ENCODE measurements at regions not wholly inside any gene's neighbourhood (a gene's known extent, or its start where the extent isn't known, plus 50 kb on each side); places are given as distances from the start of the nearest gene placed in this dataset.
"Not testable (repeated sequence)": the region's sequence is repeated elsewhere in the genome, so short reads cannot be mapped to it uniquely, and the experiment has no call there.

DNA sequence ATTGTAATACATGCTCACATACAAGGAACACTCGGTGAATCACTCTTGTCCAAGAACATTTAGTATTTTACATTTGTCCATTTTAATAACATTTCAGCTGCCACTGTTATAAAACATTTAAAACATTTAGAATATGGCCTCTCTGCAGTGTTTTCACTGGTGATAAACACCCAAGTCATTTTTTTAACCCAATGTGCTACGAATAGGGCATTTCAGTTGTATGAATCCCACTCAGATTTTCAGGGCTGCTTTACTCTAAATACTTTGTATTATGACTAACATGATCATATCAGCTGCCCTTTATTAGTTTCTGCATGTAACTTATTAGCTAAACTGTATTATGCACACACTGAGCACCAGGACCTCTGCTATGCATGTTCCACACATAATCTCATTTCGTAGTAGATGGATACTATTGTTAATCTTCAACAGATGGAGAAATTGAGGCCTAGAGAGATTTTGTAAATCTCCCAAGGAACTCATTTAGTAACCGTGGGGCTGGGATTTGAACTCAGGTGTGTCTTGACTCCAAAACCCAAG lies 148.6 kb upstream of the CDIN1 start:
- DNase-seq = no peak

DNA sequence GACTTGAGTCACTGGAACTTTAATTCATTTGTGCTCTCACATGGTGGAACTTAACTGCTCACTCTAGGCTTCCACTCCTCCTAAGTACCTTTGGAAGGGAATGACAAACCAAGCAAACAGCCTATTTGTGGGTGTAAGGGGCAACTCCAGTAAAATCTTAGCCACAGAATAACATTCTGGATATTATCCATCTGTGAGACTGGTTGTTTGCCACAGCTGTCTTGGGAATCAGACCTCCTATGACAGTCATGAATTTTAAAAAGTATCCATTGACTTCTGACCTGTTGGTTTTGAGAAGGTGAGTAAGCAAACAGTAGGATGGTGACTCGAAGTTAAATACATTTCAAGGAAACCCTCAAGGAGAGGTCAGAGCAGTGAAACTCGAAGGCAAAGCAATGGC lies 147.3 kb upstream of the CDIN1 start:
- no peak for DNase-seq

DNA sequence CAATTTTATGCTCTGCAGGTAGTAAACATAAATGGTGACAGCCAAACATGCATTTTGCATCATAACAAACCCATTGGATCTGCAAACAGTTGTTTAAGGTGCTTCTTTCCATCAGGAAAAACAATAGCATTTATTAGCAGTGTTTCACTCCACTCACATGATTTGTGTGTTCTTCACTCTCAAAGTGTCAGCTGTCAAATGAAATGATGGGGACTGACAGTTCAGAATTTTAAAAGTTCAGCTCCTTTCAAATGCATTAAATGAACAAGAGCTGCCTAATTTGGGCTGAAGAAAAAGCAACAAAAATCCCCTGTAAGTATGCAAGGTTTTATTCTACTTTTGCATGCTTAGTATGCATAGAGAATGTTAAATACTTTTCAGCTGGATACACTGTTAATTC lies 145.2 kb upstream of the CDIN1 start:
- DNase-seq = no peak

DNA sequence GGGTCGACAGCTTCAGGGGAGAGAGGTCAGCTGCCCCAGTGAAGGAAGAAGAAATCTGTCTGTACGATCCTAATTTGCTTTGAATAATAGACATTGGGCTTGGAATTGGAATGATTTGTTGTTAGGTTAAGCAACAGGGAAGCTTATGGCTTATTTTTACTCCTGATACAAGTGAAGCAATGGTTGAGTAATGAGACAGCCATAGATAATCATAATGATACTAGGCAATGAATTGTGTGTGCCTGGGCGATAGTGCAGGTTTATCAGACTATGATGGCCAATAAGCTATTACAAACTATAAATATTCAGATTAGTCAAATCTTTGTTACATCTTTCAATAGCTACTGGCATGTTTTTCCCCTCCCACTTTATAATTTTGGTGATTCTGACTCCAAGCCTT lies 140.9 kb upstream of the CDIN1 start:
- no peak for DNase-seq

DNA sequence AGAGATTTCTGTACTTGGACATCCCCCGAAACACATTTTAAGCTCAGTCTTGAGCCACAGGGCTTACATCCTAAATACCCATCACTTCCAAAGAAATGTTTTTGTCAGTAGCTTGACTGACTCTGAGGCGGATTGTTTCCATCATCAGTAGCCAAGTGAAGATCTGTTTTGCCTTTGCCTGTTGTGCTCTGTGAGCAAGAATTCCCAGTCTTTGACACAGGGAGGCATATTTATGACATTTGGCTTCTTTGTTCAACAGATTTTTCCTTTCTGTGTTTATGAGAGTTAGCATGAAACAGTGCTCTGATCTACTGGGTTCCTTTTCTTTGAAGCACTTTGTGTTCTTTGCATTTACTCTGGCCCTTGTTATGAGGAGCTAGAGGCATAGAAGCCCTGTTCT lies 132.1 kb upstream of the CDIN1 start:
- DNase-seq = no peak

DNA sequence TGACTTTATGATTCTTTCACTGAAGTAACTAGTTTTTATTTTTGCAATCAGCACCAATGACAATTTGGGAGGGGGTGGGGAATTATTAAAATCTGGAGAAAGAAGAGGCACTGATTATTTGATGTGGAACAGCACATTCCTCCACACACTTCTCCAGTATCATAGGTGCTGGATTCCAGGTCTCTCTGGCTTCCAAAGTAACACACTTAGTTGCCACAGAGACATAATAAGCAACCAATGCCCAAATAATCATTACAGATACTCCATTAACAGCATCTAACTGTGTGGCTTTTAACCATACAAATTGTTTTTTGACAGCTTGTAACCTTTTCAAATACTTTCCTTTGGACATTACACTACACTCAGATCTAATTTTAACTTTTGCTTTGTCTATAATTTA lies 131.0 kb upstream of the CDIN1 start:
- no peak for DNase-seq

DNA sequence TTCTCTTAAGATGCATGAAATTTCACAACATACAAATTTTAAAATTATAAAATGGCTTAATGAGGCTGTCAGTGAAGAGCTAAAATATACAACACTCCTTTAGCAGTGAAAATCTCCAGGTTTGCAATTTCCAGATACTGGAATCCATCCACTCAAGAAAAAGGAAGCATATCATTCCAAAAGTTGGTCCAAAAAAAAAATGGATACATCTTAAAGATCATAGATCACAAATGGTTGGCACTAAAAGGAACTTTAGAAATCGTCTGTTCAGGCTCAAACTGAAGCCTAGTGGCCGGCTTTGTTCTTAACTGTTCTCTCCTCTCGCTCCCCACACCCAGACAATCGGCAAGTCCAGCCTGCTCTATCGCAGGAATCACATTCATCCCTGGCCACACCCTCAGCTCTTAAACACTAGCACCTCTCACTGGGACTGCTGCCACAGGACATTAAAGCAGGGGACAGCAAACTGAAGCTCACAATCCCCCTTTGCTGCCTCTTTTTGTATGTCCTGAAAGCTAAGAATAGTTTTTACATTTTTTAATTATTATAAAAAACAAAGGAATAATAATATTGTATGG lies 130.3 kb upstream of the CDIN1 start:
- no peak for DNase-seq

DNA sequence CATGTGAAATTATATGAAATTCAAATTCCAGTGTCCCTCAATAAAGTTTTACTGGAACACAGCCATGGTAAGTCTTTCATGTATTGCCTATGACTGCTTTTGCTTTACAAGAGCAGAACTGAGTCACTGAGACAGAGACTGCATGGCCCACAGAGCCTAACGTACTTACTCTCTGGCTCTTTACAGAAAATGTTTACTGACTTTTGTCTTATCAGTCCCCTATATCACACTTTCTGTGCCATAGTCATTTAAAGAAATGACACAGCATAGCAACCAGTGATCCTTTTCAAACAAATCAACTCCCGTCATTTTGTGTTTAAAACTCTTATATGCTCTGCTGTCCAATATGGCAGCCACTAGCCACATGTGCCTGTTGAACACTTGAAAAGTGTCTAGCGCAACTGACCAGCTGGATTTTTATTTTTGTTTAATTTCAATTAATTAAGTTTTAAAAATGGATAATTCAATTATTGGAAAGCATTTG lies 129.7 kb upstream of the CDIN1 start:
- no peak for DNase-seq

DNA sequence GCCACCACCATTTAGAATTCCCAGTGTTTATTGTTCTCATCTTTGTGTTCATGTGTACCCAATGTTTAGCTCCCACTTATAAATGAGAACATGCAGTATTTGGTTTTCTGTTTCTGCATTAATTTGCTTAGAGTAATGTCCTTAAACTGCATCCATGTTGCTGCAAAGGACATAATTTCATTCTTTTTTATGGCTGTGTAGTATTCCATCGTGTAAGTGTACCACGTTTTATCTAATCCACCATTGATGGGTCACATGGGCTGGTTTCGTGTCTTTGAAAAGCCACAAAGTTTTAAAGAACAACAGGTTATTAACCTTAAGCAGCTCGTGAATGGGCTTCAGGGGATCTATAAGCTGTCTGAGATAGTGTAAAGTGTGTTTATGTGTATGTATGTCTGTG lies 125.2 kb upstream of the CDIN1 start:
- DNase-seq = not testable (repeated sequence)

DNA sequence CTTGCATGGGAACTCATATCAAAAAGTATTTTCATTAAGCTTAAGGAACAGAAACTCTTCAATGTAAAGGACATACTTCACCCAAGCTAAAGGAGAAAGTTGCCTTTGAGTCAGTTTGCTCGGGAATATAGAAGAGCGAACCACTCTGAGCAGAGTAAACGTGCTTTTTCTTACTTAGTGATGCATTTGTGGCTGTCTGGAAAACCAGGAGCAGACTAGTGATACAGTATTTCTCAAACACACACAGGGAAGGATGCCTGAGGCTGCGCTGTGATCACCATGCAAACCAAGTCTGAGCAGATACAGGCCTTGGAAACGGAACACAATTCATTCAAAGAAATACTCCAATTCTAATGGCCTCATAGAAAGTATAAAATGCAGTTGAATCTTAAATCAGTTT lies 121.0 kb upstream of the CDIN1 start:
- DNase-seq = no peak

DNA sequence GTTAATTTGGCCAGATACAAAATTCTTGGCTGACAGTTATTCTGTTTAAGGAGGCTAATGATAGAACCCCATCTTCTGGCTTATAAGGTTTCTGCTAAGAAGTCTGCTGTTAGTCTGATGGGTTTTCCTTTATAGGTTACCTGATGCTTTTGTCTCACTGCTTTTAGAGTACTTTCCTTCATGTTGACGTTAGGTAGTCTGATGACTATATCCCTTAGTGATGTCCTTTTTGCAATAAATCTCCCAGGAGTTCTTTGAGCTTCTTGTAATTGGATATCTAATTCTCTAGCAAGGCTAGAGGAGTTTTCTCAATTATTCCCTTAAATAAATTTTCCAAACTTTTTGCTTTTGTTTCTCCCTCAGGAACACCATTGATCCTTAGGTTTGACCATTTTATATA lies 114.1 kb upstream of the CDIN1 start:
- DNase-seq = no peak

DNA sequence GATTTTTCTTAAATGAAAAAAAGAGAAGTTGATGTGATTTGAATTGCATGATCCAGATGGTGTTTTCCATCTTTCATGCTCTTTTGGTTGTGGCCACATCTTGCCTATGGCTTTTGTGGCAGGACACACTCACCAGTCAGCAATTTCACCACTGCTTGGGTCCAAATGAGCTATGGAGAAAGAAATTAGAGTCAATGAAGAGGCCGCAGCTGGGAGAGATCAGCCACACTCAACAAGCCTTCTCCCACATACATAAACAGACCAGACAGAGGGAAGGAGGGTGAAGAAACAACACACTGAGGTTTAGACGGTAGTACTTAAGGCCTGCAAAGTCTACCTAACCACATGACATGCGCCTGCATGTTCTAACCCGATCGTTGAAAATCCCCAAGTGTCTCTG lies 110.7 kb upstream of the CDIN1 start:
- DNase-seq = no peak

DNA sequence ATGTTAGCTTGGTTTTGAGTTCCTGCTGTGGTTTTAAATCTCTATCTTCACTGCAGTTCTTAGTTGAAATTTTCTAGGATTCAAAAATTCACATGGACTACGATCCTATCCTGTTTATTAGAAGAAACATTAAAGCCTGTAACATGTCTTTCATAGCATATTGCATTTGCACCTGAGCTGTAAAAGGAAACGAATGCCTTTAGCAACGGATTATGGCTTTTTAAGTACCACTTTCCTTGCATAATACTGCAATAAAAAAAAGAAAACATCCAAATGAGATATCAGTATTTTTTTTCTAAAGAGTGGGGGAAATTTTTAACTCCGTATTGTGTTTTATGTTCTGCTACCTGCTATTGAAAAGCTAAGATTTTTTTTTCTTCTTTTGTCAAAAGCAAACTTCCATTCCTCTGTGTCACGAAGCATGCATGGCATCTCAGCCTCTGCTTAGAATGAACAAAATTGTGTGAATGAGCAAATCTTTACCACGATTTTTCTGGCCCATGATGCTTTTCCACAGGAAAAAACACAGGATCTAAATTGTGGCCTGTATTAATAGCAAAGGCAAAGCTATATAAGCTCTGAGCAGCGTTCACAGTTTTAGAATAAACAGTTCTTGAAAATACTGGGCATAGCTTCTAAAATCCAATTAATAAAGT lies 110.0 kb upstream of the CDIN1 start:
- DNase-seq = no peak

DNA sequence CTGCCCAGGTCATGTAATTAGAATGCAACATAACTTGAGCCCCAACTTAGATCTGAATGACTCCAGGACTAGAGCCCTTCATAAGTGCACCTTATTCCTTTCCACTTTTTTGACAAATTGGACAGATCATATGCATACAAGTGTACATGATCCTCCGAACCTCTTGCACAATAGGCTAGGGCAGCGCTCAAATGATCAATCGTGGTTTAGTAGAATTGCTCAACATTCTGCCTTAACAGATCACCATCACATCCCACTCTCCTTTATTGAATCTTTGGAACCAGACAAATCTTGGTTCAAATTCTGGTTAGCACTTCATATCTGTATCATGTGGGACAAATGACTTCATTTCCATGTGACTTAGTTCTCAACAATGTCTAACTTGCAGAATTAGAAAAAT lies 106.8 kb upstream of the CDIN1 start:
- no peak for DNase-seq

DNA sequence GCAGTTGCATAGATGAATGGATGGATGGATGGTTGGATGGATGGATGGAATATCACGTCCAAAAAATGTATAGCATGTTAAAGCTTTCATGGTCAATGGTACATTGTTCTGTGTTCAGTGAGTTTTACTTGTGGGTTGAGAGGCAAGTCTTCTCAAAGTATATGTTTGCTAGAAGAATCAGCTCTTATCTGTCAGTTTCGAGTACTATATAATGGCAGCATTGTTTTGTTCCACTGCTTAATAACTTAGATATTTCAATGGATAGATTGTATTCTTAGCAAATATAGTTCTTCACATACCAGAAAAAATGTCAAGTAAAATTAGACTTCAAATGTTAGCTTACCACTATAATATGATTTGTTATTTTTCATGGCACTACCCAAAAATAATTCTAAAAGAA lies 100.9 kb upstream of the CDIN1 start:
- no peak for DNase-seq

DNA sequence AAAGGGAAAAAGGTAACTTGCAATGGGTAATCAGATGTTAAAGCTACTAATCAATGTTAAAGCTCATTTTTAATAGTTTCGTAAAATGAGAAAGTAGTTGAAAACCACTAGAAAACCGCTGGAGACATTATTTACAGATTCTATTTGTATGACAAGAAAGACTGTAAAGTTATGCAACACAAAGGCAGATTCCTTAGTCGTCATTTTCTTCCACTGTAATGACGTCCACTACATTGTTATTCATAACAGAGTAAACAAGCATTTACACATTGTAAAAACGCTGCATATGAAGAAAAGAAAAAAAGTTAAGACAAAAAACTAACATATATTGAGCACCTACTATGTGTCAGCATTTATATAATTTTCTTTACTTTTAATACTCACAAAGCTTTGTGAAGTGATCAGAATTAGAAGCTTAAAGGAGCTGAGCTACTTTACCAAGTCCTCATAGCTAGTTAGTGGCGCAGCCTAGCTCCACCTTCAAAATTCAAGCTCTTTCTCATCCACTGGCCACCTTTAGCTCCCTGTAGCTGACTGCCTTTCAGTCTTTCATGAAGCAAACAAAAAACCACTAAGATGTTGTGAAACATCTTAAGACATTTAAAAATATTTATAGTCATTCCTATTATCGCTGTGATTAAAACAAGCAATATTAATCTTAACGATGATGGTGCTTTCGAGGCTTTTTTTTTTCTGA lies 100.1 kb upstream of the CDIN1 start:
- DNase-seq = no peak

DNA sequence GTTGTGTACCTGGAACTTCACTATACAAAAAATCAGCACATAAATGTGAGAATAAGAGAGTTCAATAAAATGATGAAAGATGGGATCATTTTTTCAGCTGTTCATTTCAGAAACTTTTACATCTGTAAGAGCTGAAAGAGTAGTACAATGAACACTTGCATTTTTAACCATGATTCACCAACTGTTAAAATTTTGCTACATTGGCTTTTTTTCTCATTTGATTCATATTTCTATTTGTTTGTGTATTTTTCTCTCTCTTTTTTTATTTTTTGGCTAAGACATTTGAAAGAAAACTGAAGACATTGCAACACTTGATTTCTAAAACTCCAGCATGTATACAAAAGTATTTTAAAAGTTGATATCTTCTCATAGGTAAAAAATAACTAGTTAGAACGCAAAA lies 98.3 kb upstream of the CDIN1 start:
- DNase-seq = no peak

DNA sequence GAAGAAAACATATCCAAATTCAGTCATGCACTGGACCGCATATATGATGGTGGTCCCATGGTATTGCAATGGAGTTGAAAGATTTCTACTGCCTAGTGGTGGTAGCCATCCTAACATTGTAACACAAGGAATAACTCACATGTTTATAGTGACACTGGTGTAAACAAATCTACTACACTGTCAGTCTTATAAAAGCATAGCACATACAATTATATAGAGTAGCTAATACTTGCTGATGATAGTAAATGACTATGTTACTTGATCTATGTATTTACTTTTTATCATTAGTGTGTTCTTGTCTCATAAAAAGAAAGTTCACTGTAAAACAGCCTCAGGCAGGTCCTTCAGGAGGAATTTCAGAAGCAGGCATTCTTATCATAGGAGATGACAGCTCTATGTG lies 96.0 kb upstream of the CDIN1 start:
- no peak for DNase-seq

DNA sequence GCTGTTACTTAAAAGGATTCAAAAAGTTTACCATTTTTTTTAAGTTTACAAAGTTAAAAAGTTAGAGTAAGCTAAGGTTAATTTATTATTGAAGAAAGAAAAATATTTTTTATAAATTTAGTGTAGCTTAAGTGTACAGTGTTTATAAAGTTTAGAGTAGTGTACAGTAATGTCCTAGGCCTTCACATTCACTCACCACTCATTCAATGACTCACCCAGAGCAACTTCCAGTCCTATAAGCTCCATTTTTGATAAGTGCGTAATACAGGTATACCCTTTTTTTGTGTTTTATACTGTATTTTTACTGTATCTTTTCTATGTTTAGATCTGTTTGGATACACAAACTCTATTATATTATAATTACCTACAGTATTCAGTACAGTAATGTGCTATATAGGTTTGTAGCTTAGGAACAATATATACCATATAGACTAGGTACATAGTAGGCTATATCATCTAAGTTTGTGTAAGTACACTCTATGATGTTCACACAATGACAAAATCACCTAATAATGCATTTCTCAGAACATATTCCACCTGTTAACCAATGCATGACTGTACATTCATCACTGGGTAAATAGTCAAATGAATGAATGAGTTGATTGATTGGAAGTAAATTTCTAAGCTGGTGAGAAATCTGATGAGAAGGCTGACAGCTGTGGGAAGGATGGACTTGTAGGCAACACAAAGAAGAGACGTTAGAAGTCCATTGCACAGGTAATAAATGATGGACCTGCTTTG lies 95.2 kb upstream of the CDIN1 start:
- no peak for DNase-seq

DNA sequence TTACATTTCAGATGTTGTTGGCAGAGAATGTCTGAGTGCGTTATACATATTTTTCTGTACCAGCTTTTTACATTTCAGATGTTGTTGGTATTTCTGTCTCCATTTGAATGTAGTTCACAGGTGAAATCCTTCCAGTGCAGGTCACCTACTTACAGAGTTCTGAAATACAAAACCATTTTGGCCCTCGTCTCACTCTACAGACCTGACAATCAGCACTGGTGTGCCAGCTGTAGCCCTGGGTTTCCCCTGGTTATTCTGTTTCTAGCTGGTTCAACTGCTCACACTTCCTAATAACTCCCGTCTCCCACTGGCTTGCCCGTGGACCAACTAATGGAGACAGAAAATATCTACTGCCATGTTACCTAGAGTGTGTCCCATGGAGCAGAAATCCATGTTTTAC lies 87.5 kb upstream of the CDIN1 start:
- DNase-seq = no peak

DNA sequence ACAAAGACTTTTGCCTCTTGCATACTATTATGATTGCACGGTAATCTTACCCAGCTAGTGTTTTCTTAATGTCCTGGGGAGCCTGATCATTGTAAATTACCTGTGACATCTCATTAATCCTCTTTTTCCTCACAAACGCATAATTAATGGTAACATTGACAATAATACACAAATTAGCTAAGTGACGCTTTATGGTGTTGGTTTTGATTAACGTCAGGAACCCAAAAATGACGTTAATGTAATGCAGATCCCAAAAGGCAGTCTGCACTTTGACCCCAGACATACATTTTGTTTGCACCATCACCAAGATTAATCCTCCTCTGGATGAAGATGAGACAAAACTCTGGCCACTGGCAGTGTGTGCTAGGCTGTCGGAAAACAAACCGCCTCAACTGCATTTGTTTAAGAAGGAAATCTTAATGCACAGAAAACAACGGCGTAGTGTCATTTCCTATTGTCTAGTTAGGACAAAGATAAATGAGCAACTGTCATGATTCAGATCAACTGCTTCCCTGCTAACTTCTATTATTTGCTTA lies 83.9 kb upstream of the CDIN1 start:
- DNase-seq = no peak

DNA sequence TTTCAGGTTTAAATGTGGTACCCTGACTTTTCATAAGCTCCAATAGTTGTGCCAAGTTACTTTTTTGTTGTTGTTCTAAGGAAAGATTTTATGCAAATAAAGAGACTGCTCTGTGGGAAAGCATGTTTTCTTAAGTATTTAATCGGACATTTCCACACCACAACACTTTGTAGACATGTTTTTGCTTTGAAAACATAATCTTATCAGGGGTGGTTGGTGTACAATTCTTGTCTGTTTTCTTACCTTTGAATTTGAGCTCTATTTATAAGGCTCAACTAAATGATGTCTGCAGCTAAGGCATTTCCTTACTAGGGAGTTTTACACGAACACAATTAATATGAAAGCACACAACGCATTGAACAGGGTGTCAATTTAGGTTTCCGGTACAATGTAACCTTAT lies 81.5 kb upstream of the CDIN1 start:
- no peak for DNase-seq

DNA sequence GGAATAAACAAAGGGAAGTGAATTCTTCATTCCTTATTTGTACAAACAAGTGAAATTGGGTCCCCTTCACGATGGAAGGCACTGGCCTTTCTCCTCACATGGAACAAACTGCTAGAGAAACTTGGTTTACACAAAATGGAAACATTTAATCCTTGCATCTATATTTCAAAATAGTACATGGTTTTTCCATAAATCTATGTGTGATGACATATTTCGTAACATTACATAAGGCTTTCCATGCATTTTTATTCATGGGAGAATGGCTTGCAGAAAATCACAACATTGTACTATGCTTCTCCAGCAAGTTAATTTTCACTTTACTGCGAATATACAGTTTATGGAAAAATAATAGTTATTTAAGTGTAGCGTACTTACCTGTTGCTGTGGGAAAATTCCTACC lies 81.0 kb upstream of the CDIN1 start:
- DNase-seq = no peak

Measured in activated naive CD4-positive, alpha-beta T cell treated with anti-CD3 and anti-CD28 coated beads, Interleukin-2, amount 50 U/mL, for 16 hours (primary cell).